H1 (cell line): ENCODE measurements at regions not wholly inside any gene's neighbourhood (a gene's known extent, or its start where the extent isn't known, plus 50 kb on each side); places are given as distances from the start of the nearest gene placed in this dataset.

Experiments used
- CBX5 ChIP-seq: fragments of 300-800, 300-1000 bp; sonication (generic); IDR thresholded peaks from 2 replicates; pipeline ENCODE4 v1.7.1; 2016; ENCODE audit warnings: antibody characterized with exemption, low read length, low read depth
- GABPA ChIP-seq: IDR thresholded peaks from 2 replicates; pipeline ENCODE4 v1.6.1; 2011; ENCODE audit warnings: mild to moderate bottlenecking, low read length, moderate library complexity, borderline replicate concordance; ENCODE audit not compliant: insufficient read depth
- KDM4A ChIP-seq: IDR thresholded peaks from one replicate; pipeline ENCODE4 v1.7.1; 2012; ENCODE audit warnings: low read depth, mild to moderate bottlenecking, moderate library complexity, low read length, inconsistent platforms; ENCODE audit not compliant: severe bottlenecking
- SIX5 ChIP-seq: IDR thresholded peaks from 2 replicates; pipeline ENCODE4 v1.6.1; 2011; ENCODE audit warnings: mild to moderate bottlenecking, low read depth, low read length
- SP2 ChIP-seq: IDR thresholded peaks from 2 replicates; pipeline ENCODE4 v1.6.1; 2012; ENCODE audit warnings: mild to moderate bottlenecking, low read length, inconsistent platforms
- TAF7 ChIP-seq: optimal IDR thresholded peaks from 2 replicates; pipeline ENCODE3; 2011; ENCODE audit warnings: low read depth, mild to moderate bottlenecking, inconsistent platforms, low read length, moderate library complexity, borderline replicate concordance
- TEAD4 ChIP-seq: IDR thresholded peaks from 2 replicates; pipeline ENCODE4 v1.6.1; 2012; ENCODE audit warnings: low read depth, low read length, inconsistent platforms, mixed read lengths
- ZNF274 ChIP-seq: IDR thresholded peaks from 2 replicates; pipeline ENCODE4 v1.7.0; 2012; ENCODE audit warnings: low read length, borderline replicate concordance; ENCODE audit errors: extremely low read depth
- TF ChIP-seq, protein P1 (sequence below): fragments of 300-600 bp; sonication (generic); IDR thresholded peaks from 2 replicates; pipeline ENCODE4 v1.7.1; 2012; ENCODE audit warnings: low read length, moderate library complexity, mild to moderate bottlenecking, inconsistent platforms; ENCODE audit not compliant: insufficient replicate concordance

DNA sequence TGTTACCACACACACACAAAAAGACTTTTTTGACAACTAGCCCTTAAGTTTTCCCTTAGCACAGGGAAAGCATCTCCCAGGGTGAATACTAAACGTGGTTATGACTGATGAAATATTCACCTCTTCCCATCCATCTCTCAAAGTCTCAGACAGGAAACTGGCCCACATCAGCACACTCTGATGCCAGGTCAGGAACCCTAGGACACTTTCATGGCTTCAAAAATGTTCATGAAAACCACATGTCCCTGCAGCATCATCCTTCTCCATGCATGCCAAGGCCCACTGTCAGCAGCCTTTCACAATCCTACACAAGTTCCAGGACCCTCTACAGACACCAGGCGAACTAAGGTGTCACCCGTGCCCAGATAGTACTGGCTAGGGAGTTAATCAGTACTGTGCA, 68.7 kb downstream of the DNTTIP2 start (continued):
- TF ChIP-seq, protein P1, sequence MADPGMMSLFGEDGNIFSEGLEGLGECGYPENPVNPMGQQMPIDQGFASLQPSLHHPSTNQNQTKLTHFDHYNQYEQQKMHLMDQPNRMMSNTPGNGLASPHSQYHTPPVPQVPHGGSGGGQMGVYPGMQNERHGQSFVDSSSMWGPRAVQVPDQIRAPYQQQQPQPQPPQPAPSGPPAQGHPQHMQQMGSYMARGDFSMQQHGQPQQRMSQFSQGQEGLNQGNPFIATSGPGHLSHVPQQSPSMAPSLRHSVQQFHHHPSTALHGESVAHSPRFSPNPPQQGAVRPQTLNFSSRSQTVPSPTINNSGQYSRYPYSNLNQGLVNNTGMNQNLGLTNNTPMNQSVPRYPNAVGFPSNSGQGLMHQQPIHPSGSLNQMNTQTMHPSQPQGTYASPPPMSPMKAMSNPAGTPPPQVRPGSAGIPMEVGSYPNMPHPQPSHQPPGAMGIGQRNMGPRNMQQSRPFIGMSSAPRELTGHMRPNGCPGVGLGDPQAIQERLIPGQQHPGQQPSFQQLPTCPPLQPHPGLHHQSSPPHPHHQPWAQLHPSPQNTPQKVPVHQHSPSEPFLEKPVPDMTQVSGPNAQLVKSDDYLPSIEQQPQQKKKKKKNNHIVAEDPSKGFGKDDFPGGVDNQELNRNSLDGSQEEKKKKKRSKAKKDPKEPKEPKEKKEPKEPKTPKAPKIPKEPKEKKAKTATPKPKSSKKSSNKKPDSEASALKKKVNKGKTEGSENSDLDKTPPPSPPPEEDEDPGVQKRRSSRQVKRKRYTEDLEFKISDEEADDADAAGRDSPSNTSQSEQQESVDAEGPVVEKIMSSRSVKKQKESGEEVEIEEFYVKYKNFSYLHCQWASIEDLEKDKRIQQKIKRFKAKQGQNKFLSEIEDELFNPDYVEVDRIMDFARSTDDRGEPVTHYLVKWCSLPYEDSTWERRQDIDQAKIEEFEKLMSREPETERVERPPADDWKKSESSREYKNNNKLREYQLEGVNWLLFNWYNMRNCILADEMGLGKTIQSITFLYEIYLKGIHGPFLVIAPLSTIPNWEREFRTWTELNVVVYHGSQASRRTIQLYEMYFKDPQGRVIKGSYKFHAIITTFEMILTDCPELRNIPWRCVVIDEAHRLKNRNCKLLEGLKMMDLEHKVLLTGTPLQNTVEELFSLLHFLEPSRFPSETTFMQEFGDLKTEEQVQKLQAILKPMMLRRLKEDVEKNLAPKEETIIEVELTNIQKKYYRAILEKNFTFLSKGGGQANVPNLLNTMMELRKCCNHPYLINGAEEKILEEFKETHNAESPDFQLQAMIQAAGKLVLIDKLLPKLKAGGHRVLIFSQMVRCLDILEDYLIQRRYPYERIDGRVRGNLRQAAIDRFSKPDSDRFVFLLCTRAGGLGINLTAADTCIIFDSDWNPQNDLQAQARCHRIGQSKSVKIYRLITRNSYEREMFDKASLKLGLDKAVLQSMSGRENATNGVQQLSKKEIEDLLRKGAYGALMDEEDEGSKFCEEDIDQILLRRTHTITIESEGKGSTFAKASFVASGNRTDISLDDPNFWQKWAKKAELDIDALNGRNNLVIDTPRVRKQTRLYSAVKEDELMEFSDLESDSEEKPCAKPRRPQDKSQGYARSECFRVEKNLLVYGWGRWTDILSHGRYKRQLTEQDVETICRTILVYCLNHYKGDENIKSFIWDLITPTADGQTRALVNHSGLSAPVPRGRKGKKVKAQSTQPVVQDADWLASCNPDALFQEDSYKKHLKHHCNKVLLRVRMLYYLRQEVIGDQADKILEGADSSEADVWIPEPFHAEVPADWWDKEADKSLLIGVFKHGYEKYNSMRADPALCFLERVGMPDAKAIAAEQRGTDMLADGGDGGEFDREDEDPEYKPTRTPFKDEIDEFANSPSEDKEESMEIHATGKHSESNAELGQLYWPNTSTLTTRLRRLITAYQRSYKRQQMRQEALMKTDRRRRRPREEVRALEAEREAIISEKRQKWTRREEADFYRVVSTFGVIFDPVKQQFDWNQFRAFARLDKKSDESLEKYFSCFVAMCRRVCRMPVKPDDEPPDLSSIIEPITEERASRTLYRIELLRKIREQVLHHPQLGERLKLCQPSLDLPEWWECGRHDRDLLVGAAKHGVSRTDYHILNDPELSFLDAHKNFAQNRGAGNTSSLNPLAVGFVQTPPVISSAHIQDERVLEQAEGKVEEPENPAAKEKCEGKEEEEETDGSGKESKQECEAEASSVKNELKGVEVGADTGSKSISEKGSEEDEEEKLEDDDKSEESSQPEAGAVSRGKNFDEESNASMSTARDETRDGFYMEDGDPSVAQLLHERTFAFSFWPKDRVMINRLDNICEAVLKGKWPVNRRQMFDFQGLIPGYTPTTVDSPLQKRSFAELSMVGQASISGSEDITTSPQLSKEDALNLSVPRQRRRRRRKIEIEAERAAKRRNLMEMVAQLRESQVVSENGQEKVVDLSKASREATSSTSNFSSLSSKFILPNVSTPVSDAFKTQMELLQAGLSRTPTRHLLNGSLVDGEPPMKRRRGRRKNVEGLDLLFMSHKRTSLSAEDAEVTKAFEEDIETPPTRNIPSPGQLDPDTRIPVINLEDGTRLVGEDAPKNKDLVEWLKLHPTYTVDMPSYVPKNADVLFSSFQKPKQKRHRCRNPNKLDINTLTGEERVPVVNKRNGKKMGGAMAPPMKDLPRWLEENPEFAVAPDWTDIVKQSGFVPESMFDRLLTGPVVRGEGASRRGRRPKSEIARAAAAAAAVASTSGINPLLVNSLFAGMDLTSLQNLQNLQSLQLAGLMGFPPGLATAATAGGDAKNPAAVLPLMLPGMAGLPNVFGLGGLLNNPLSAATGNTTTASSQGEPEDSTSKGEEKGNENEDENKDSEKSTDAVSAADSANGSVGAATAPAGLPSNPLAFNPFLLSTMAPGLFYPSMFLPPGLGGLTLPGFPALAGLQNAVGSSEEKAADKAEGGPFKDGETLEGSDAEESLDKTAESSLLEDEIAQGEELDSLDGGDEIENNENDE, result no peak
- TF ChIP-seq KDM4A (no peak), ZNF274 (no peak), CBX5 (no peak), TAF7 (no peak), SIX5 (no peak), GABPA (no peak), TEAD4 (no peak), SP2 (no peak)
- TF ChIP-seq, all 59 proteins: peak for 0
